ENCODE measurements at regions not wholly inside any gene's neighbourhood (a gene's known extent, or its start where the extent isn't known, plus 50 kb on each side); places are given as distances from the start of the nearest gene placed in this dataset.
A peak's percentile ranks its signal among the peaks of the same experiment; 100 is the strongest.

DNA sequence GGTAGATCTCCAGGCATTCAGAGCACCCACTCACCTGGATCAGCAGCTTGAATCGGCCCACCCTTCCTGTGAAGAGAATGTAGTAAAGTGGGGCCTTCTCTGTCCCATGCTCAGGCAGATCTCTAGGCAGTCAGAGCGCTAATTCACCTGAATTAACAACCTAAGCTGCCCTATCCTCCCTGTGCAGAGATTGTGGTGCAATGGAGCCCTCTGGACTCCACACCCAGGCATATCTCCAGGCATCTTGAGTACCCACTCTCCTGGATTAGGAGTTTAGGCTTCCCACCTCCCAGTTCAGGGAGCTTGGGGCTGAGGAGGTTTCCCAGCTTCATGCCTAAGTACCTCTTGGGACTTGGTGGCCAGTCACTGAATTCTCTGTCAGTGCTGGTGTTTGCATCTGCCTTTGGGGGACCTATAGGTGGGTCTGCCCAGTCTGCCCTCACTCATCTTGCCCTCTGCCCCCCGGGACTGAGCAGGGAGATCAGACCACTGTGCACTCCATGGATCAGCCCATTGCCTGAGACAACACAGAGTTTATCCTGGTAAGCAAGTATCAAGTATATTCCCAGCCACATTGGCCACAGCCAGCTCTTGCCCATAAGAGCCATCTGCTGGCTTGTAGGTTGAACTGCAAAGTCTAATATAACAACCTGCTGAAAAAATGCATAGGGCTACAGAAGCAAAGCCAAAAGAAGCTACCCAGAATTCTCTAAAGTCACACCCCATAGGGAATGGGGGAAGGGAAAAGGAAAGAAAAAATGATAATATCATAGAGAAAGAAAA lies 372.9 kb downstream of the KLHL13 start:
- Histone ChIP-seq H3K36me3 (replicated peaks in 1 of 2; ENCODE audit: control insufficient read depth in 1 of 2, insufficient read depth in 2 of 2, low read length in 2 of 2) (no peaks in the 10 kb centered on the region), H3K9ac (ENCODE audit: insufficient read depth, low read depth, low read length) (no peak overlapping the region), H3K4me2 (ENCODE audit: low read depth, low read length) (no peak overlapping the region), H2AFZ (ENCODE audit: low read length) (no peak overlapping the region), H3K27me3 (ENCODE audit: control insufficient read depth in 1 of 2, insufficient read depth in 2 of 2, low read length in 2 of 2) (no peaks in the 10 kb centered on the region), H3K9me3 (ENCODE audit: low read length) (no peaks in the 10 kb centered on the region), H3K27ac (ENCODE audit: extremely low read length, insufficient read depth, low read length) (no peak overlapping the region), H3K4me3 (replicated peaks in 1 of 3; ENCODE audit: insufficient read depth in 1 of 3, low read depth in 2 of 3, low read length in 3 of 3) (no peak overlapping the region), H3K79me2 (ENCODE audit: insufficient read depth, low read length) (no peaks in the 10 kb centered on the region), H3K4me1 (ENCODE audit: insufficient read depth, low read length) (no peaks in the 10 kb centered on the region), H4K20me1 (ENCODE audit: insufficient read depth, low read length) (no peaks in the 10 kb centered on the region)
- DNase-seq (ENCODE audit: low spot score) (peak; percentile 1), ATAC-seq (peak; percentile 39; the same call in 1 of the 3 replicates), FAIRE-seq (no peak)
- intact Hi-C loops (cut with micrococcal nuclease; ENCODE audit: unreplicated experiment) (no loop called here), in situ Hi-C loops (cut with HindIII; ENCODE audit: extremely low pct_ligation_motif_present, low pct_unique_long_range_greater_than_20kb) (no loop called here)
- POLR2A ChIA-PET, result no interaction called here
- TF ChIP-seq, protein P1, sequence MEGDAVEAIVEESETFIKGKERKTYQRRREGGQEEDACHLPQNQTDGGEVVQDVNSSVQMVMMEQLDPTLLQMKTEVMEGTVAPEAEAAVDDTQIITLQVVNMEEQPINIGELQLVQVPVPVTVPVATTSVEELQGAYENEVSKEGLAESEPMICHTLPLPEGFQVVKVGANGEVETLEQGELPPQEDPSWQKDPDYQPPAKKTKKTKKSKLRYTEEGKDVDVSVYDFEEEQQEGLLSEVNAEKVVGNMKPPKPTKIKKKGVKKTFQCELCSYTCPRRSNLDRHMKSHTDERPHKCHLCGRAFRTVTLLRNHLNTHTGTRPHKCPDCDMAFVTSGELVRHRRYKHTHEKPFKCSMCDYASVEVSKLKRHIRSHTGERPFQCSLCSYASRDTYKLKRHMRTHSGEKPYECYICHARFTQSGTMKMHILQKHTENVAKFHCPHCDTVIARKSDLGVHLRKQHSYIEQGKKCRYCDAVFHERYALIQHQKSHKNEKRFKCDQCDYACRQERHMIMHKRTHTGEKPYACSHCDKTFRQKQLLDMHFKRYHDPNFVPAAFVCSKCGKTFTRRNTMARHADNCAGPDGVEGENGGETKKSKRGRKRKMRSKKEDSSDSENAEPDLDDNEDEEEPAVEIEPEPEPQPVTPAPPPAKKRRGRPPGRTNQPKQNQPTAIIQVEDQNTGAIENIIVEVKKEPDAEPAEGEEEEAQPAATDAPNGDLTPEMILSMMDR (CRISPR knock-in tag; IDR thresholded peaks at IDR 0.05), result peak; percentile 49
- TF ChIP-seq SMC3 (IDR thresholded peaks at IDR 0.05; ENCODE audit: low read length) (peak; percentile 32; the same call in 1 of the 2 replicates), STAG1 (CRISPR knock-in tag; IDR thresholded peaks at IDR 0.05) (peak; percentile 52), TARDBP (CRISPR knock-in tag; IDR thresholded peaks at IDR 0.05) (no peak)
- CTCF ChIA-PET (ENCODE audit: low intra/inter-chr PET ratio, low total read pairs), result no interaction called here
- BruUV-seq (replicated peaks), result no TSS peak
- no CpG with 5 or more reads among the region's 3 CpGs for WGBS (ENCODE audit: low lambda C conversion rate)

DNA sequence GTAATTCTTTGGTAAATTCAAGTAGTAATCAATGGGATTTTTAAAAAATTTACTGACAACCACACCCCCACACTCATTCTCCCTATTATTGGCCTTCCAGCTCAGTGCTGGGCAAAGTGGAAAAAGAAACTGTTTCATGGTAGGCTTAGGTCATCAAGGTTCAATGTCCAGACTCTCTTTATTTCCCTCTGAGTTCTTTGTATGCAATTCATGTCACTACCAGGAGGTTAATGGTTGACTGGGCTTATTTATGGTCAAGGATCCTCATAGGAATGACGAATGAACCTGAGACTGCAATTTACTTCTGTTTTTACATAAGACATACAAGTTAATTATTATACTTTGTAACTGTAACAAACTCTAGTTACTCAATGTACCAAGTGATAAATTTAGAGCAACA lies 403.2 kb downstream of the KLHL13 start:
- BruUV-seq (replicated peaks), result no TSS peak
- WGBS (ENCODE audit: low lambda C conversion rate), result 0% methylated on average over 1 of the region's 1 CpG
- no peaks in the 10 kb centered on the region for H3K27me3 ChIP-seq (ENCODE audit: control insufficient read depth in 1 of 2, insufficient read depth in 2 of 2, low read length in 2 of 2)
- POLR2A ChIA-PET, result no interaction called here
- no peaks in the 10 kb centered on the region for H3K79me2 ChIP-seq (ENCODE audit: insufficient read depth, low read length)
- DNase-seq (ENCODE audit: low spot score) (peak; percentile 35), ATAC-seq (peak; percentile 93), FAIRE-seq (peak; percentile 58)
- no peaks in the 10 kb centered on the region for H3K9me3 ChIP-seq (ENCODE audit: low read length)
- no peak overlapping the region for H3K27ac ChIP-seq (ENCODE audit: extremely low read length, insufficient read depth, low read length)
- TF ChIP-seq TAF1 (CRISPR knock-in tag; IDR thresholded peaks at IDR 0.05), result no peak
- TF ChIP-seq, protein P2, sequence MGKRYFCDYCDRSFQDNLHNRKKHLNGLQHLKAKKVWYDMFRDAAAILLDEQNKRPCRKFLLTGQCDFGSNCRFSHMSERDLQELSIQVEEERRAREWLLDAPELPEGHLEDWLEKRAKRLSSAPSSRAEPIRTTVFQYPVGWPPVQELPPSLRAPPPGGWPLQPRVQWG (CRISPR knock-in tag; IDR thresholded peaks at IDR 0.05; ENCODE audit: borderline replicate concordance, low read depth), result no peak
- no peak for TF ChIP-seq ZNF484 (CRISPR knock-in tag; IDR thresholded peaks at IDR 0.05; ENCODE audit: borderline replicate concordance, low read depth)
- TF ChIP-seq ZNF33A (CRISPR knock-in tag; IDR thresholded peaks at IDR 0.05; ENCODE audit: borderline replicate concordance), result no peak
- TF ChIP-seq, protein P3, sequence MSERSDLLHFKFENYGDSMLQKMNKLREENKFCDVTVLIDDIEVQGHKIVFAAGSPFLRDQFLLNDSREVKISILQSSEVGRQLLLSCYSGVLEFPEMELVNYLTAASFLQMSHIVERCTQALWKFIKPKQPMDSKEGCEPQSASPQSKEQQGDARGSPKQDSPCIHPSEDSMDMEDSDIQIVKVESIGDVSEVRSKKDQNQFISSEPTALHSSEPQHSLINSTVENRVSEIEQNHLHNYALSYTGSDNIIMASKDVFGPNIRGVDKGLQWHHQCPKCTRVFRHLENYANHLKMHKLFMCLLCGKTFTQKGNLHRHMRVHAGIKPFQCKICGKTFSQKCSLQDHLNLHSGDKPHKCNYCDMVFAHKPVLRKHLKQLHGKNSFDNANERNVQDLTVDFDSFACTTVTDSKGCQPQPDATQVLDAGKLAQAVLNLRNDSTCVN (CRISPR knock-in tag; IDR thresholded peaks at IDR 0.05; ENCODE audit: borderline replicate concordance), result no peak
- peak; percentile 58; the same call in 1 of the 2 replicates for TF ChIP-seq HNF4A (CRISPR knock-in tag; IDR thresholded peaks at IDR 0.05)
- no peak for TF ChIP-seq ZNF264 (CRISPR knock-in tag; IDR thresholded peaks at IDR 0.05)
- no peaks in the 10 kb centered on the region for H4K20me1 ChIP-seq (ENCODE audit: insufficient read depth, low read length)
- intact Hi-C loops (cut with micrococcal nuclease; ENCODE audit: unreplicated experiment), result no loop called here
- H3K4me1 ChIP-seq (ENCODE audit: insufficient read depth, low read length), result no peaks in the 10 kb centered on the region
- in situ Hi-C loops (cut with HindIII; ENCODE audit: extremely low pct_ligation_motif_present, low pct_unique_long_range_greater_than_20kb), result no loop called here
- no peak overlapping the region for H3K4me3 ChIP-seq (replicated peaks in 1 of 3; ENCODE audit: insufficient read depth in 1 of 3, low read depth in 2 of 3, low read length in 3 of 3)
- CTCF ChIA-PET (ENCODE audit: low intra/inter-chr PET ratio, low total read pairs), result no interaction called here
- H3K4me2 ChIP-seq (ENCODE audit: low read depth, low read length), result 0 out of 2 replicates have a peak overlapping the region, but pooled peaks have one; percentile 7
- H3K36me3 ChIP-seq (replicated peaks in 1 of 2; ENCODE audit: control insufficient read depth in 1 of 2, insufficient read depth in 2 of 2, low read length in 2 of 2), result no peaks in the 10 kb centered on the region
- no peak overlapping the region for H2AFZ ChIP-seq (ENCODE audit: low read length)
- H3K9ac ChIP-seq (ENCODE audit: insufficient read depth, low read depth, low read length), result no peak overlapping the region

All from HepG2 (cell line).